SK-N-SH treated with all-trans-retinoic acid at 6 μM for 48 hours (cell line): ENCODE measurements at regions not wholly inside any gene's neighbourhood (a gene's known extent, or its start where the extent isn't known, plus 50 kb on each side); places are given as distances from the start of the nearest gene placed in this dataset.

ENCODE experiments used
- GLIS3 ChIP-seq: fragments of 250-450 bp; sonication (Bioruptor Pico); IDR thresholded peaks from 2 replicates; pipeline ENCODE4 v1.5.0; 2020; ENCODE audit warnings: mild to moderate bottlenecking, moderate library complexity
- PATZ1 ChIP-seq: fragments of 250-450 bp; sonication (Bioruptor Pico); IDR thresholded peaks from 2 replicates; pipeline ENCODE4 v1.8.0; 2020; ENCODE audit warnings: mild to moderate bottlenecking, moderate library complexity, borderline replicate concordance
- PPARA ChIP-seq: fragments of 250-450 bp; sonication (Bioruptor Pico); IDR thresholded peaks from 2 replicates; pipeline ENCODE4 v1.5.0; 2020; ENCODE audit warnings: mild to moderate bottlenecking, borderline replicate concordance
- SNAI2 ChIP-seq: fragments of 250-450 bp; sonication (Bioruptor Pico); IDR thresholded peaks from 2 replicates; pipeline ENCODE4 v1.5.0; 2020; ENCODE audit warnings: mild to moderate bottlenecking, moderate library complexity
- TCF4 ChIP-seq: fragments of 250-450 bp; sonication (Bioruptor Pico); IDR thresholded peaks from 2 replicates; pipeline ENCODE4 v1.8.0; 2021; ENCODE audit warnings: mild to moderate bottlenecking, moderate library complexity, borderline replicate concordance
- TOX ChIP-seq: fragments of 250-450 bp; sonication (Bioruptor Pico); IDR thresholded peaks from 2 replicates; pipeline ENCODE4 v1.8.0; 2021; ENCODE audit warnings: mild to moderate bottlenecking, moderate library complexity, borderline replicate concordance
- ZFP3 ChIP-seq: fragments of 250-450 bp; sonication (Bioruptor Pico); IDR thresholded peaks from 2 replicates; pipeline ENCODE4 v1.5.0; 2020; ENCODE audit warnings: mild to moderate bottlenecking, moderate library complexity
- ZFP30 ChIP-seq: fragments of 450-650 bp; formaldehyde crosslinking; IDR thresholded peaks from 2 replicates; pipeline ENCODE4 v1.5.0; 2022; ENCODE audit warnings: mild to moderate bottlenecking, moderate library complexity
- ZNF565 ChIP-seq: fragments of 450-650 bp; formaldehyde crosslinking; conservative IDR thresholded peaks from 2 replicates; pipeline ENCODE4 v1.5.0; 2020; ENCODE audit warnings: low read depth, mild to moderate bottlenecking, moderate library complexity
- ZNF70 ChIP-seq: fragments of 450-650 bp; formaldehyde crosslinking; IDR thresholded peaks from 2 replicates; pipeline ENCODE4 v1.5.0; 2020; ENCODE audit warnings: mild to moderate bottlenecking, moderate library complexity
- ZNF8 ChIP-seq: fragments of 450-650 bp; formaldehyde crosslinking; IDR thresholded peaks from 2 replicates; pipeline ENCODE4 v1.5.0; 2020; ENCODE audit warnings: mild to moderate bottlenecking, moderate library complexity

- TF ChIP-seq PATZ1 (CRISPR knock-in tag) (no peak), GLIS3 (CRISPR knock-in tag) (no peak), SNAI2 (no peak), TCF4 (CRISPR knock-in tag) (no peak), ZNF70 (no peak), ZNF565 (CRISPR knock-in tag) (no peak), ZNF8 (CRISPR knock-in tag) (no peak), PPARA (CRISPR knock-in tag) (no peak), ZFP30 (CRISPR knock-in tag) (no peak), ZFP3 (CRISPR knock-in tag) (no peak), TOX (no peak)
Measured at GRCh38 chr3:162236949-162237348, 740.3 kb downstream of the OTOL1 start.
